Kidney (tissue), 13 donors: ENCODE measurements at regions not wholly inside any gene's neighbourhood (a gene's known extent, or its start where the extent isn't known, plus 50 kb on each side); places are given as distances from the start of the nearest gene placed in this dataset.
"Not testable (repeated sequence)": the region's sequence is repeated elsewhere in the genome, so short reads cannot be mapped to it uniquely, and the experiment has no call there.

Experiments used
- DNase-seq, 5 donors: peaks; one replicate each; pipeline ENCODE4 v3.0.0-alpha.2; 2013 to 2020
- FAIRE-seq: peaks from 2 replicates; lab custom pipeline; 2012; peaks lifted over from hg19 to GRCh38; lab: Jason Lieb, UNC
- H3K27ac ChIP-seq, 2 donors: one replicate each; pipeline ENCODE4 v1.7.0; 2013; ENCODE audit warnings: low read depth in 2 of 2, low read length in 2 of 2, inconsistent platforms in 1 of 2
- H3K27me3 ChIP-seq: one replicate; pipeline ENCODE4 v1.7.1; 2013; ENCODE audit warnings: low read length, inconsistent platforms; ENCODE audit not compliant: control insufficient read depth, insufficient read depth
- H3K36me3 ChIP-seq, 3 donors: one replicate each; pipeline versions ENCODE4 v1.7.0 to v1.7.1; 2013; ENCODE audit warnings: low read length in 3 of 3, control low read depth in 1 of 3, inconsistent platforms in 1 of 3; ENCODE audit not compliant: insufficient read depth in 3 of 3, control insufficient read depth in 2 of 3
- H3K4me1 ChIP-seq, 3 donors: one replicate each; pipeline versions ENCODE4 v1.7.0 to v1.7.1; 2013; ENCODE audit warnings: low read length in 3 of 3, inconsistent platforms in 1 of 3, low read depth in 1 of 3; ENCODE audit not compliant: control insufficient read depth in 2 of 3, insufficient read depth in 2 of 3
- H3K4me3 ChIP-seq, 3 donors: one replicate each; pipeline versions ENCODE4 v1.7.0 to v1.8.1; 2013; ENCODE audit warnings: low read length in 3 of 3, control low read depth in 1 of 3, inconsistent platforms in 1 of 3
- H3K9ac ChIP-seq, 3 donors: one replicate each; pipeline versions ENCODE4 v1.7.0 to v1.7.1; 2013; ENCODE audit warnings: low read length in 3 of 3, control low read depth in 1 of 3, inconsistent platforms in 1 of 3
- H3K9me3 ChIP-seq, 3 donors: one replicate each; pipeline versions ENCODE4 v1.7.0 to v1.7.1; 2013; ENCODE audit warnings: low read length in 3 of 3, control low read depth in 1 of 3, inconsistent platforms in 1 of 3; ENCODE audit not compliant: control insufficient read depth in 2 of 3, insufficient read depth in 1 of 3
- CTCF ChIP-seq: IDR thresholded peaks from 3 replicates; pipeline ENCODE4 v1.5.1; 2012; ENCODE audit warnings: mild to moderate bottlenecking, moderate library complexity, borderline replicate concordance; ENCODE audit not compliant: insufficient read depth; ENCODE audit errors: extremely low read depth
- intact Hi-C: fragments of 100-400 bp; cut with DNase I; formaldehyde crosslinking; loops from one replicate; pipeline ENCODE4 v1.11.1; 2022
- donor health status: control.
- donor health status: control.
- donor health status: control.
- donor health status: control.
- donor health status: control.
- donor health status: DM: yes; HTN: yes; CAD: no.
- donor health status: Normal renal cell carcinoma (clear cell type).

DNA sequence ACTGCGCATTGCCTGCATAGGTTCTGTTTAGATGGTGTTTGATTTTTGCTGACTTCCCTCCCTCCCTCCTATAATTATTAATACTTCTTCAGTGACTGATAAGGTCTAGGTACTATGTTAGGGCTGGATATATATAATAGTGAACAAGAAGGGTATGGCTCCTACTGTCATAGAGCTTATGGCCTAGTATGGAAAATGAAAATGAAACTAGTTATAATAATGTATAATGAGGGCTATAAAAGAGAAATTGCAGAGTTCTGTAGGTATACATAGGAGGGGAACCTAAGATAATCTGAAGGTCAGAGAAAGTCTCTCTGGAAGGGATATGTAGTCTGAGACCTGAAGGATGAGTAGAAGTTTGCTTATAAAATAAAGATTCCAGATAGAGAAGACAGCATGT, 102.1 kb downstream of the DCK start:
- FAIRE-seq: no peak
- intact Hi-C loops: no loop called here
- no peak overlapping the region for H3K9ac ChIP-seq
- no peaks in the 10 kb centered on the region for H3K27me3 ChIP-seq
- H3K9me3 ChIP-seq: no peaks in the 10 kb centered on the region
- H3K27ac ChIP-seq: no peak overlapping the region
- no peak for DNase-seq
- H3K4me1 ChIP-seq: no peaks in the 10 kb centered on the region
- no peaks in the 10 kb centered on the region for H3K36me3 ChIP-seq
- H3K4me3 ChIP-seq: no peak overlapping the region
- TF ChIP-seq CTCF: no peak

DNA sequence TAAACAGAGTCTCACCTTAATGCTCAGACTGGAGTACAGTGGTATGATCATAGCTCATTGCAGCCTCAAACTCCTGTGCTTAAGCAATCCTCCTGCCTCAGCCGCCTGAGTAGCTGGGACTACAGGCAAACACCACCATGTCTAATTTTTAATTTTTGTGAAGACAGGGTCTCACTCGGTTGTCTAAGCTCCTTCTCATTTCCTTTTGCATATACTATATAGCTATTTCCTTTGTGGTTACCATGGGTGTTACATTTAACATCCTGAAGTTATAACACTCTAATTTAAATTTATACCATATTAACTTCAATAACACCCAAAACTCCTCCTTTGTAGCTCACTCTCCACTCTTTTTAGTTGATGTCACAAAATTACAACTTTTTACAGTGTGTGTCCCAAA, 114.3 kb downstream of the DCK start:
- Histone ChIP-seq H3K36me3 (no peaks in the 10 kb centered on the region), H3K4me3 (no peak overlapping the region), H3K27me3 (no peaks in the 10 kb centered on the region), H3K27ac (no peak overlapping the region), H3K9ac (no peak overlapping the region), H3K4me1 (no peaks in the 10 kb centered on the region), H3K9me3 (no peaks in the 10 kb centered on the region)
- FAIRE-seq (no peak), DNase-seq (no peak)
- intact Hi-C loops: no loop called here
- no peak for TF ChIP-seq CTCF

- FAIRE-seq (no peak), DNase-seq (no peak)
- Histone ChIP-seq H3K4me1 (no peaks in the 10 kb centered on the region), H3K27me3 (no peaks in the 10 kb centered on the region), H3K9ac (no peak overlapping the region), H3K9me3 (no peaks in the 10 kb centered on the region), H3K36me3 (no peaks in the 10 kb centered on the region), H3K4me3 (no peak overlapping the region), H3K27ac (no peak overlapping the region)
- intact Hi-C loops: no loop called here
- TF ChIP-seq CTCF: no peak
These were observed 117.0 kb downstream of the DCK start for GRCh38 chr4:71110499-71110898.

GRCh38 chr4:71111133-71111532, 117.7 kb downstream of the DCK start:
- H3K9me3 ChIP-seq, intact Hi-C loops, H3K36me3 ChIP-seq, FAIRE-seq, H3K4me3 ChIP-seq, H3K27me3 ChIP-seq, H3K9ac ChIP-seq, H3K4me1 ChIP-seq, H3K27ac ChIP-seq, DNase-seq: not testable (repeated sequence)
